Testis (tissue), 2 donors: ENCODE measurements at regions not wholly inside any gene's neighbourhood (a gene's known extent, or its start where the extent isn't known, plus 50 kb on each side); places are given as distances from the start of the nearest gene placed in this dataset.

Experiments used
- POLR2A ChIP-seq: fragments of 450-650 bp; IDR thresholded peaks from one replicate; pipeline ENCODE4 v1.6.1; 2017; ENCODE audit warnings: antibody characterized with exemption, mild to moderate bottlenecking, moderate library complexity
- TF ChIP-seq, protein P1 (sequence below), 3 experiments: fragments of 450-650 bp in 2 of 3; fragments of 200-600 bp in 1 of 3; sonication (generic) in 1 of 3; IDR thresholded peaks; one replicate each; pipeline ENCODE4 v1.5.1; 2016 to 2019; ENCODE audit warnings: antibody characterized with exemption in 3 of 3, mild to moderate bottlenecking in 2 of 3, moderate library complexity in 1 of 3

DNA sequence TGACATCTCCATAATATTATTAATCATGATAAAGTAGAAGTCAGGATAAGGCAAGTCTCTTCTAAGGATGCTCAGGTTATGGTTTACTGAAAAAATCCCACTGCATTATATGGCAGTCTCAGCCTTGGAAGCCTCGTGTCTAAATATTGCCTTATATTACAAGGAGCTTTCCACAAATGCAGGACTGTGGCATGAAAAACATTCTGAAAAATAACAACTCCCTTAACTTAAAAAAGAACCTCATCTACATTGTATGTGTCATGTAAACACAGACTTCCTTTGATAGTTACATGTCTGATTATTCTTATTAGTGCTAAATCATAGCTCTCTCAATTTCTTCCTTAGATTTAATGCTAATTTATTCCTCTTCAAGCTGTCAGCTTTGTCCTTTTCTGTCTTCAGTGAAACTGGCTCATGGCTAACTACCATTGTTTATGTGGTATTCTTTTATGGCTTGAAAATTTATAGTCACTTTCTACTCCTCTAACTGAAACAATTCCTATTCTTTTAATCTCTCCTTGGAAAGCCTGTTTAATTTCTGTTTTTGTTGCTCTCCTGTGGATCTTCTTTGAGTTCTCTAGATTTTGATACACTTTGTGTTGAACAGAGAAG lies 156.1 kb downstream of the KIF20B start:
- TF ChIP-seq POLR2A: no peak
- TF ChIP-seq, protein P1, sequence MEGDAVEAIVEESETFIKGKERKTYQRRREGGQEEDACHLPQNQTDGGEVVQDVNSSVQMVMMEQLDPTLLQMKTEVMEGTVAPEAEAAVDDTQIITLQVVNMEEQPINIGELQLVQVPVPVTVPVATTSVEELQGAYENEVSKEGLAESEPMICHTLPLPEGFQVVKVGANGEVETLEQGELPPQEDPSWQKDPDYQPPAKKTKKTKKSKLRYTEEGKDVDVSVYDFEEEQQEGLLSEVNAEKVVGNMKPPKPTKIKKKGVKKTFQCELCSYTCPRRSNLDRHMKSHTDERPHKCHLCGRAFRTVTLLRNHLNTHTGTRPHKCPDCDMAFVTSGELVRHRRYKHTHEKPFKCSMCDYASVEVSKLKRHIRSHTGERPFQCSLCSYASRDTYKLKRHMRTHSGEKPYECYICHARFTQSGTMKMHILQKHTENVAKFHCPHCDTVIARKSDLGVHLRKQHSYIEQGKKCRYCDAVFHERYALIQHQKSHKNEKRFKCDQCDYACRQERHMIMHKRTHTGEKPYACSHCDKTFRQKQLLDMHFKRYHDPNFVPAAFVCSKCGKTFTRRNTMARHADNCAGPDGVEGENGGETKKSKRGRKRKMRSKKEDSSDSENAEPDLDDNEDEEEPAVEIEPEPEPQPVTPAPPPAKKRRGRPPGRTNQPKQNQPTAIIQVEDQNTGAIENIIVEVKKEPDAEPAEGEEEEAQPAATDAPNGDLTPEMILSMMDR (IDR thresholded peaks at IDR 0.05): no peak
